HG03175 (cell line): ENCODE measurements at regions not wholly inside any gene's neighbourhood (a gene's known extent, or its start where the extent isn't known, plus 50 kb on each side); places are given as distances from the start of the nearest gene placed in this dataset.
A peak's percentile ranks its signal among the peaks of the same experiment; 100 is the strongest.

Experiments
- ATAC-seq: cut with Tn5 transposase; IDR thresholded peaks from one replicate; pipeline ENCODE4 v1.9.1; 2021; ENCODE audit warnings: mild to moderate bottlenecking, moderate library complexity; ENCODE audit not compliant: unreplicated experiment

DNA sequence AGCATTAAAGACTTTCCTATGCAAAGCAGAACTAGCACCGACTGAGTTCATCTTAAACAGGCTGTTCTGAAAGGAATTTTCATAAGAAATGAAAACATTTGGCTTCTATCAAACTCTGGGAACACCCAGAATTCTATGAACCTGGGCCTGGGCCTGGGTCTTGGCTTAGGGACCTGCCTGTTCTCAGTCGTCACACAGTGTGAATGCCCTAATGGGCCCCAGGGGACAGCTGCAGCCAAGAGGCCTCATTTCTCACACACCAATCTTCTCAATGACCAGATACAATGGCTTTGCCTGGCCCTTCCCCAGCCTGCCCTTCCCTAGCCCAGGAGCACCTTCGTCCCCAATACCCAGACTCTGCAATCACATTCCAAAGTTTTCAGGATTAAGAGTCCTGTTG, 234.9 kb upstream of the ARHGAP20 start:
- ATAC-seq: no peak

DNA sequence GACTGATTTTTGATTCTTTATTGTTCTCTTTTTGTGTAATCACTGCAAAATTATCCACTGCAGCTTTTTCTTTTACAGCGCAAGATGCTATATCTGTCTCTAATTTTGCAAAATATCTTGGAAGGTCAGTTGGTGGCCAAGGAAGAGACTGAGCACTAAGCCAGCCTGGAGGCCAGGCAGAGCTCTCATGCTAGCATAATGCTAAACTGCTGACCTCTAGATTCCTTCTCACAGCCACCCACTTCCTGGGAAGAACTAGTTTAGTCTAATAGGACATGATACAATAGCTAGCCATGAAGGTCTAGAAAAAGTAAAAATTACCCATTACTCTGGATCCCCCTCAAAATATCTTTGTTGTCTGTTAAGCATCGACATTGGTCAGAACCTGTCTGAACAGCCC, 227.2 kb upstream of the ARHGAP20 start:
- ATAC-seq: no peak

DNA sequence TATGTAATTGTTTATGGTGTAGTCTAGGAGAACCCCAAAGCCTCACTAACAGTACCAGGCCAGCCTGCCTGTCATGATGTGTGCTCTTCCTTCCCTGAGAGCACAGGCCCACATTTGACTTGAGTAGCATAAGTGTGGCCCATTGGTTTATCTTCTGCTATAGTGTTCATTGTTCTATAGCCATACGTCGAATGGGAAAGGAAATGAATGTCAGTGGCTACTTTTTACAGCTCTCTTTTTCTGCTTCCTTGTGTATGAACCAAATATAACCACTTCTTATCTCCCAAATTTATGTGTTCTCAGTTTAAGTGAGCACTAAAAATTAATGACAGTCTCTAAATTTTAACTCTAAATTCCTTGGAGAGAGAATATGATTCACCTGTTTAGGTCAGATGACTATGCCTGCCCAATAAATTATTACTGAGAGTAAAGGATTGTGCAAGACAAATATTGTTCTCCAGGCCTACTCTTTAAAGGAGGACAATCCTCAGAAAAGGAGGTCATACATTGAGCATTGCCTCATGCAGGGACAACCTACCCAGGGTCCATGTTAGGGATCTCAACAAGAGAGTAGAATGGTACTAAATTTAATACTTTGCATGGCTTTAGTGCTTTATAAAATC, 222.9 kb upstream of the ARHGAP20 start:
- no peak for ATAC-seq

DNA sequence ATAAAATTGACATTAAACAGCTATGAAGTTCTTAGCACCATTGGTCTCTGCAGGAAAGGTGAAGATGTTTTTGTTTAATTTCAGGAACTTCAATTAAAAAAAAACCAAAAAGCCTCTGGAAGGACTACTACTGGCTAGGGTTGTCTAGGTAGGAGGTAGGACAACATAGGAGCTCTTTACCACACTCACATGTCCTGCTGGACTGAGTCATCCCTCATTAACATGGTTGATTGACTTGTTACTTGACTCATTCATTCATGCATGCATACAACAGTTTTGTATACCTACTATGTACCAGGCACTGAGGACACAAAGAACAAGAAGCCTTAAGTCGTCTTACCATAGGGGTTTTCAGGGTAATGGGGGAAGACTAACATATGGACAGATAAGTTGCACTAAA, 216.9 kb upstream of the ARHGAP20 start:
- no peak for ATAC-seq

DNA sequence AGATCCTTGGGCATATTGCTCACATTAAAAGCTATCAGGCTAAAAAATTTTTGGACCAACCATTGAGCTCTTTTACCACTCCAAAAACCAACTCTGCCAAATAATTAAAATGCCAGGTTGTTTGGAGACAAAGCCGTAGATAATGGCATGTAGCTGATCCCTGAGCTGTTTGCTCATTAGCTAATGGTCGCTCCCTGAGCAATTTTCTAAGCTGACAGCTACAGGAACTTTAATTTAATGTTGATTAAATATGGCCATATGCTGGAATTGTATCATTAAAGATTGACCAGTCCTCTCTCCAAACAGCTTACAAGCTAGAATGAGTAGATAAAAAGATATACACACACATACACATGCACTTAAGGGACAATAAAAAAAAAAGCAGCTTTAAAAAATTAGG, 216.2 kb upstream of the ARHGAP20 start:
- ATAC-seq: no peak

DNA sequence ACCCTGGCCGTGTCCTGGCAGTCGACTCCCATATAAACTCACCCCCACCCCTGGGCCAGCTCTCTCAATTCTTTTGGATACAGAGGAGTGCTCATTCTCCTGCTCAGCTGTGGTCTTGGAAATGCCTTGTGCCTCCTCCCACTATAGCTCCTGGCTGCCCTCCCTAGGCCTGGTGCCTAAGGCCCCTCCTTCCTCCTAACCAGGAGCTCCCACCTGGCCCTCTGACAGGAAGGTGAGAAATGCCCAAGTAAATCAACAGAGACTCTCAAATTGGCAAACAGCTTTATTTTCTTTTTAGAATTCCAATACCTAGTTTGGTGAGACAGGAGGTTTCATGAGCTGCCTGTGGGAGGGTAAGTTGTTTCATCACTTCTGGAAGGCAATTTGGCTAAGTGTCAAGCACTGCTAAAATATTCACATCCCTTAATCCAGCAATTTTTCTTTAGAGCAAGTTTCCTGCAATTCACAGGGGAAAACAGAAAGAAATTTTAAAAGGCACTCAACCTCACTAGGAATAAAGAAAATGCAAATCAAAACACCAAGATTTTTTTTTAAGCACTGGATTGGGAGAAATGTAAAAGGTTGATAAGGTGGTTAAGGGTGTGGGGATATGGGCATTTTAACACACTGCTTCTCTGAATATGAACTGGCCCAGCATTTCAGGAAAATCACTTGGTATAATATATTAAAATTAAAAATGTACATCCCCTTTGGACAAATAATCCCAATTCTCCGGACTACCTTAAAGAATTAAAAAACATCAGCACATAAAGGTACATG, 209.7 kb upstream of the ARHGAP20 start:
- no peak for ATAC-seq

DNA sequence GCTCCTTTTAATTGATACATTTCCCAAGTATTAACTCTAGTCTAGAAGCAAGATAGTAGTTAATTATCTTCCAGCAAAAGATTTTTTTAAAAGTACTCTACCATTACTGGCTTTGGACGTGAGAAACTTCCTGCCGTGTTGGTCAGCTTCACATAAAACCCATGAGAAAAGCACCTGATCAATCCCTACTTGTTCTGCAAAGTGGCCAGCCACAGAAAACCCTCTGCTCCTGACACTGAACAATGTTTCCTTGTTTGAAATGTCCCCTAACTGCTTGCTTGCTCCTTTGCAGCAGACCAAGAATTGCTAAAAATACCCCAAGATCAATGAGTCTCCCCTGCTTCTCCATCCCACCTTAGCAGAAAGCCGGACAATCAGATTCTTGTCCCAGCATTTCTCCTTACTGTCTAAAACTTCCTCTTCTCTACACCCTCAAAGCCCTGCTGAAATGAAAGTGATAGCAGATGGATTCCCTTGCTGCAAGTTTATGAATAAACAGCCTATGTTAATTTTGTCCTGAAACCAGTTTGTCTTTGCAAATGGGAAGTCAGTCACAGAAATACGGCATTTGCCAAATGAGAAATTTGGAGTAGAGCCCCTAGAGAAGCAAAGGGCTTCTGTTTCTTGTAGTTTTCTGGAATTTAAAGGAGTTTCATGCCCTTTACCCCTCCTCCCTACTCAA, 207.1 kb upstream of the ARHGAP20 start:
- ATAC-seq: peak; percentile 68

DNA sequence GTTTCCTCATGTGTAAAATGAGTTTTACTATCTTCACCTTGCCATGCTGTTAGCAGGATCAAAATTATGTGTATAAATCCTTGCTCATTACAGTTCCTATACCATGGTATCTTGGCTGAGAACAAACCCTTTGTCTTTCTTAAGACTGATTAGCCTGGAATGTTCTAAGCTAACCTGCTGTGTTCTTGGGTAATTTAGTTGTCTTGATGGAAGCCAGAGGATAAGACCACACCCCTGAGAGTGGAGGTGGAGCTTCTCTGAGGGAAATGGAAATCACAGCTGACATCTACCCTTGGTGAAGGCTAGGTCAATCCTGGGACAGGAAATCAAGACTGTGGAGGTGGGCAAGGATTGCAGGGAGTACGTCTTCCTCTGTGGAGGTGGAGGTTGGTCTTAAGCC, 206.1 kb upstream of the ARHGAP20 start:
- ATAC-seq: no peak

DNA sequence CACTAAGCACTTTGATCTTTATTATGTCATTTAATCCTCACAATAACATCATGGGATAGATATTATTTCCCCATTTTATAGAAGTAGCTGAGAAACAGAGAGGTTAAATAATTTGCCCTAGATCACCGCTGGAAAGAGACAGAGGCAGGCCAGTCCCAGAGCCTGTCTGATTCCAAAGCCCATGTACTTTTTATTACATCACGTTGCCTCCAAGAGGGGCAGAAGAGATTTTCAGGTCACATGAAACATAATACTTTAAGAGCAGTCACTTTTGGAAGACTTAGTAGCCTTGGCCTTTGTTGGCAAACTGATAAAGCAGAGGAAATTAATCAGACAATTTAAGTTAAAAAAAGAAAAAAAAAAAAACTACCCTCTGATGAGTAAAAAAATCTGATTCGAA, 200.2 kb upstream of the ARHGAP20 start:
- ATAC-seq: no peak

DNA sequence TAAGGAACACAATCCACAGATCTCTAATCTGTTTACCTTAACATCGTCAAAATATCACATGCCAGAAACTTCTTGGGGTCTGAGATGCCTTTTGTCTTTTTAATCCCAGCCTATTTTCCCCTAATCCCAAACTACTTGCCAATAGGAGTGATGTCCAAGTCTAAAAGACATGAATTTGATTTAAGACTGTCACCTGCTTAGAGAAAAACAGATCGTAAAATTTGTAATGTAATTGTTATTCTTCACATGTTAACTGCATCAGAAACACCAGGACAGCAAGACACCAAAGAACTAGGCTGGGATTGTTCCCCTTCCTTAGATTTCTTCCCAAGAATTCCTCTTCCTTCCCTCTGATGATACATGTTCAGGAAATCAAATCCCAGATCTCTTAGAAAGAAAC, 198.1 kb upstream of the ARHGAP20 start:
- ATAC-seq: no peak

DNA sequence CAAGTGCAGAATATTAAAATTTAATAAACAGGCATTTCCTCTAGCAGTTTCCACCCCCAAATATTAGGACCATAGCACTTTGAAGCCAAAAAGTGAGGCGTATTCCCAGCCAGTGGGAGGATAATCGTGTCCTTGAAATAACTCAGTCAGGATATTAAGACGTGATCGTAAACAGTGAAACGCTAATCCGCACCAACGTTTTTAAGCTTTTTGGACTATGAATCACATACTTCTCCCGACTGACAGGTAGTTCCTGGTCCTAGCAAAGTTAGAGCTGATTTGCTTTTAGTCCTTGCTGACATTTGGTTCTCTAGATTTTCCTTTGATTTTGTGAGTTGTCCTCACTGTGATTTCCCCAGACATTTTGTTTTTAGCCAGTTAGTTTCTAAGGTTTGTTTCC, 197.1 kb upstream of the ARHGAP20 start:
- no peak for ATAC-seq

DNA sequence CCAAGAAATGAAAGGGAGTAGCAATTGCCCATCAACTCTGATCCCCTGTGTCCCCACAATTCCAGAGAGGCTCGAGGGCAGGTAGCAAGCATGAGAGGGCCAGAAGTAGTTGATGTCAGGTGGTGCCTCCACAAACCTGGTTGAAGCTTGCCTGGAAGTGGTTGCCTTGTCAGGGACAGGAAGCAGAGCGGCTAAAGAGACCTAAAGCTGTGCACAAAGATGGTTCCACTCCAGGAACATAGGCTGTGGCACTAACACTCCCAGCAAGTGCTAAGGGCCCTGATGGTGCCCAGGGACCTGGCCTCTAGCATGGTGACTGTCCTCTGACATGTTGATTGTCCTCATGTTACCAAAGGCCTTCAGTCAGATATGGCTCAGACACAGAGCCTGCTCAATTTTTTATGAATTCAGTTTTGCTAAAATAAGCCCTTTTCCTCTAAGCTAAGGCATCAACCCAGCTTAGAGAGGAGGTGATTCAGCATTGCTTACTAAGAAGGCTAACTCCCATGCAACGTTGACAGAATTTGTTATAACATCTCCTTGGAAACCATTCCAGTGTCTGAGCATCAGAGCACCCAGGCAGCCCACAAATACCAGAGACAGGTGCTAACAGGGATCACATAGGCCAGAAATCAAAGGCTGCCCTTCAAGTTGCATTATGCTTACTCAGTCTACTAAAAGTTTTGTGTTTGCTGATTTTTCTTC, 196.3 kb upstream of the ARHGAP20 start:
- ATAC-seq: no peak

DNA sequence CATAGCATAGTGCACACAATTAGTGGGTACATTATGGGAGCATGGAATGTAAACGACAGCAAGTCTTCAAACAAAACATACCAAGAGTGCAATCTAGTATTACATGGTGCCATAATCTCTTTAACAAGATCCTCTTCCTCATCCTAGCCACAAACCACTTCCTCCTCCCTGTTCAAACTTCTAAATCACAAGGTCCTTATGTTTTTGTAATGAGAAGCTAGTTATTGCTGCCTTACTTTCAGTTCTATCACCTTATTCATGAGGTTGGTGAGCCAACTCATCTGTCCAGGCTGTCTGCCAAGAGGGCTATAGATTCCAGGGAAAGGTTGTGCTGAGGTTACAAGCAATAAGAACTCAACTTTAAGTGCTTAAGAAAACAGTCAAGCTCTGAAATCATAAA, 195.4 kb upstream of the ARHGAP20 start:
- peak; percentile 75 for ATAC-seq

DNA sequence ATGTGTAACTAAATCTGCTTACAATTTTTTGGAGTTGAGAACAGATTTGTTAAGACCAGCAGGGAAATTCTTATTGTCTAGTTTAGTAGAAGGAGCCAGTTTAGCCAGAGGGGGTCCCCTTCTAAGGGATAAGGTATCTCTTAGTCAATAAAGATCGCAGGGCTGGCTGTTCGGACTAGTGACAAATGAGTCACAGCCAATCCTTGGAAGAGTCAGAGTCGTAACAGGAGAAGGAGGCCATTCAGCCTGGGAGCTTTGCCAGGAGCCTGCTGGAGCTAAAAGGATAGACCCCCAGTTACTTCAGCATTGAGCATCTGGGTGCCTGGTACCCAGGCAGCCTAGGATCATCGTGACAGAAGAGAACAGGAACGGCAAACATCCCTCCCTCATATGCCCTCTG, 191.6 kb upstream of the ARHGAP20 start:
- ATAC-seq: no peak

DNA sequence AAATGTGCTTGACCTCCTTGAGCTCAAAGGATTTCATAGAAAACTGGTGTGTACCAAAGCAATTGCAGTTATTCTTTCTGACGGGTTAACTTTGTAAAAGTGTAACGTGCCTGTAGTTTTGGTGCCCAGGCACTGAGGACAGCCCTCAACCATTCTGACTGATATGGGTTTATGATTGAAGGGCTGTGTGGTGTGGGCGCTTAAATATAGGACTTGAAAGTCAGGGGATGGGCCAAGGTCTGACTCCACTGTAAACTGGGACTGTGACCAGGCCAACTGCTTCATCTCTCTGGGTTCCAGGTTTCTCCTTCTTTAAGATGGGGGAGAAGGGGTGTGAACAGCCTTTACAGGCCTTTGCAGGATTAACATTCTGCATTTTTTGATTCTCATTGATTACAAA, 191.1 kb upstream of the ARHGAP20 start:
- ATAC-seq: no peak

DNA sequence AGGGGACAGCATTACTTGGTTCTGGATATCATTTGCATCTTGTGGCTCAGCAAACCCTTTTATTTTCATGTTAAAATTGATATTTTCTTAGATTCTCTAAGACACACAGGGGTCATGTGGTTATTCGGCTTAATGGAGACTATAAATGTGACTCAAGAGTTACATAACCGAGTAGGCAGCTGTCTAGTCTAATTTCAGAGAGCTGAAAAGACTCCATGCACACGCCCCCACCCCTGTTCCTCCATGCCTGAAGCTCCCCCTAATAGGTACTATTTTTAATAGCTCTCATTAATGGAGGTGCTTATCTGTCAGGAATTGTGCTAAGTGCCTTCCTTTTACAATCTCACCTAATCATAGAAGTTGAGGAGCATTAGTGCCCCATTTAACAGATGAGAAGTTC, 189.2 kb upstream of the ARHGAP20 start:
- ATAC-seq: no peak

DNA sequence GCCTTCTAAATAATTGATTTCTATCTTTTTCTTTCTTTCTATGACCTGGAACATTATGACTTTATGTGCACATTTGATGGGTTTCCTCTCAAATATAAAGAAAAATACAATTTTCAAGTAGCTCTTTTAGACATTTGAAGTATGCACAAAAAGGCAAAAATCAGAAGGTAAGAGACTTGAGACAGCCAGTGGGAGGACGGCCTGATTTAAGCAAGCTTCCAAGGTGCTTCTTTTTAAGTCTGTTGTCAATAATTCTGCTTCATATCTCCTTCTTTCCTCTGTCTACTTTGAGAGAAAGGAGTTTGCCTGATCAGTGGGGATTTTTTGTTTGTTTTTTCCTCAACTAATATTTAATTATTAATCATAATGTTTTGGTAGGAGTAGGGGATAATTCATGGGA, 188.2 kb upstream of the ARHGAP20 start:
- ATAC-seq: no peak

DNA sequence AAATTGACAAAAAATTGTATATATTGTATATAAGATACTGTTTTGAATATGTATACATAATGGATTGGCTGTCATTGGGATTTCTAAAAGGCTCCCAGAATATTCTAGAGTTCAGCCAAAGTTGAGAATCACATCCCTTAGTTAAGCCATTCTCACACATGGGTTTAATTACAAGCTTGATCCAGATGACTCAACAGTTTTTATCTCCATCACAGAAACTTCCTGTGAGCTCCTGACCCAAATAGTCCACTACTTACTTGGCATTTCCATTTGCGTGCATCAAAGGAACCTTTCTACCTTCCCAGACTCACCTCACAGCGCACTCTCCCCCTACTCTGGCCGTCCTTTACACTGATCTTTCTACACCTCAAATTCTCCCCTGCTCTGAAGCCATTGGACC, 184.8 kb upstream of the ARHGAP20 start:
- no peak for ATAC-seq

DNA sequence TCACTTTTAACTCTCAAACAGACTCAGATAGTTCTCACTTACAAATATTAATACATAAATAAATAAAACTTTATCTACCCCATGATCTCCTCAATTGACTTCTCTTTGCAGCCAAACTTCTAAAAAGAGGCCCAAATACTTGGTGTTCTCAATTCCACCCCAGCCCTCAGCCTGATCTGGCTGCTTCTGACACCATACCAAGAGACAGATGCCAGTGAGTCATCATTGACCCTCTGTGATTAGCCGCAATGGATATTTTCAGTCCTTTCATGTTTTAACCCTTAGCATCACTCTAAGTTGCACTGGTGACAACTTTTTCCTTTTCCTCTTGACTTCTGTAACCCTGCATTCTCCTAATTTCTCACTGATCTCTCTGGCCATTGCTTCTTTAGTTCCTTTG, 184.1 kb upstream of the ARHGAP20 start:
- no peak for ATAC-seq

DNA sequence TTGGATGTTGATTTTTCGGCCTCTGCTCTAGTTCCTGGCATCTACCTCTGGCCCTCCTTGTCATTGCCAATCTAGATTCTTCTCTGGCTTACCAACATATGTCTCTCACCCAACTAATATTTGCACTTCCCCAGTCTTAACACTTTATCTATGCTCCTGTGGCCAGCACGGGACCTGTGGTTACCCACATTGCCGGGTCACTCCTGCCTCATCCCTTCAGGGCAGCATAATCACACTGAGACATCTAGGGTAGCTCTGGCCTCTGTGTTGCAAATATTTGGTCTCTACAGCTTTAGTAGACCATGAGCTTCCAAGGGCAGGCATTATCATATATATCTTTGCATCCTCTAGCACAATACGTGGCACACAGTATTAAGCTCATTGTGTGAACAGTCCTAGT, 182.0 kb upstream of the ARHGAP20 start:
- ATAC-seq: no peak

DNA sequence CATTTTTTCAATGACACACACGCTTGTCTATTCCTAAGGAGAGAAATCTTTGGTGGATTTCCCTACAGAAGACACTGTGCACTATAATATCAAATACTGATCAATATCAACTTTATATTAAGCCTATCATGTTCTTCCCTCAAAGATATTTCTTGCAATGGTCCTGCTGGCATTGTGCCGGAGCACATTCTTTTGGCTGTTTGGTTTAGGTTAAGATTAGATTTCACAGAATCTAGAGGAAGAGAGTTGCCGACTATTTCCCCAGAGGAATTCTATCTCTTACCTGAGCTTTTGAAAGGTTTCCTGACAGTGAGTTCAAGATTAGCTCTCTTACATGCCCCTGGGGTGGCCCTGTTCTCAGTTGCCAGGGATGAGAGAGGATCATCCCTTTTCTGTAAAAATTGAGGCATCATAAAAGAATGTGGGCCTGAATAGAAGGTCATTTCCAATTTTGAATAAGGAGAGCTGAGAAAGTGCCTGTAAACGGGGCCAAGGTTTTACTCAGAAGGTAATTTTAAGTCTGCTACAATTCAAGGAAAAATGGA, 180.6 kb upstream of the ARHGAP20 start:
- ATAC-seq: no peak
